NB4 (cell line): ENCODE measurements at regions not wholly inside any gene's neighbourhood (a gene's known extent, or its start where the extent isn't known, plus 50 kb on each side); places are given as distances from the start of the nearest gene placed in this dataset.

ENCODE experiments used
- POLR2A ChIP-seq: IDR thresholded peaks from 2 replicates; pipeline ENCODE4 v1.6.1; 2011; ENCODE audit warnings: mild to moderate bottlenecking; ENCODE audit not compliant: insufficient read length; ENCODE audit errors: extremely low read depth
- TF ChIP-seq, protein P1 (sequence below): IDR thresholded peaks from one replicate; pipeline ENCODE4 v1.5.1; 2012; ENCODE audit warnings: low read depth, low read length

- TF ChIP-seq, protein P1, sequence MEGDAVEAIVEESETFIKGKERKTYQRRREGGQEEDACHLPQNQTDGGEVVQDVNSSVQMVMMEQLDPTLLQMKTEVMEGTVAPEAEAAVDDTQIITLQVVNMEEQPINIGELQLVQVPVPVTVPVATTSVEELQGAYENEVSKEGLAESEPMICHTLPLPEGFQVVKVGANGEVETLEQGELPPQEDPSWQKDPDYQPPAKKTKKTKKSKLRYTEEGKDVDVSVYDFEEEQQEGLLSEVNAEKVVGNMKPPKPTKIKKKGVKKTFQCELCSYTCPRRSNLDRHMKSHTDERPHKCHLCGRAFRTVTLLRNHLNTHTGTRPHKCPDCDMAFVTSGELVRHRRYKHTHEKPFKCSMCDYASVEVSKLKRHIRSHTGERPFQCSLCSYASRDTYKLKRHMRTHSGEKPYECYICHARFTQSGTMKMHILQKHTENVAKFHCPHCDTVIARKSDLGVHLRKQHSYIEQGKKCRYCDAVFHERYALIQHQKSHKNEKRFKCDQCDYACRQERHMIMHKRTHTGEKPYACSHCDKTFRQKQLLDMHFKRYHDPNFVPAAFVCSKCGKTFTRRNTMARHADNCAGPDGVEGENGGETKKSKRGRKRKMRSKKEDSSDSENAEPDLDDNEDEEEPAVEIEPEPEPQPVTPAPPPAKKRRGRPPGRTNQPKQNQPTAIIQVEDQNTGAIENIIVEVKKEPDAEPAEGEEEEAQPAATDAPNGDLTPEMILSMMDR: no peak
- TF ChIP-seq POLR2A: no peak
Measured at GRCh38 chr14:66119606-66120231, 366.5 kb upstream of the CCDC196 start.
